AG04450 (cell line): ENCODE measurements at regions not wholly inside any gene's neighbourhood (a gene's known extent, or its start where the extent isn't known, plus 50 kb on each side); places are given as distances from the start of the nearest gene placed in this dataset.

ENCODE experiments used
- CTCF ChIA-PET: fragments of 300-600, 350-600 bp; formaldehyde crosslinking; extraction: SDS; loops from one replicate; lab custom pipeline; 2022; ENCODE audit warnings: antibody characterized with exemption, inconsistent platforms; lab: Charles Lee
- POLR2A ChIA-PET: fragments of 350-600 bp; formaldehyde crosslinking; extraction: SDS; loops from one replicate; lab custom pipeline; 2021; ENCODE audit warnings: antibody characterized with exemption, inconsistent platforms; lab: Yijun Ruan, JAX
- DNase-seq: peaks from one replicate; pipeline ENCODE4 v3.0.0-alpha.2; 2011; ENCODE audit warnings: low read depth, low spot score
- H3K27ac ChIP-seq: one replicate; pipeline ENCODE4 v1.5.1; 2012; ENCODE audit warnings: low read depth, low read length, control low read depth
- H3K27me3 ChIP-seq: one replicate; pipeline ENCODE4 v1.6.0; 2012; ENCODE audit warnings: low read length; ENCODE audit not compliant: control insufficient read depth, insufficient read depth
- H3K4me3 ChIP-seq: 2 replicates; pipeline ENCODE4 v1.5.1; 2011; ENCODE audit warnings: mild to moderate bottlenecking, low read depth, low read length, control low read depth
- H3K9me3 ChIP-seq: 2 replicates; pipeline ENCODE4 v1.5.1; 2012; ENCODE audit warnings: low read length; ENCODE audit not compliant: control insufficient read depth, insufficient read depth
- CTCF ChIP-seq: IDR thresholded peaks from 2 replicates; pipeline ENCODE4 v1.5.1; 2011; ENCODE audit warnings: low read depth, low read length, control low read depth, inconsistent platforms

- Histone ChIP-seq H3K9me3 (peaks cover 15% of the 10 kb centered on the region), H3K27ac (no peak overlapping the region), H3K4me3 (no peak overlapping the region), H3K27me3 (no peaks in the 10 kb centered on the region)
- CTCF ChIA-PET = no interaction called here
- TF ChIP-seq CTCF = no peak
- no peak for DNase-seq
- POLR2A ChIA-PET = no interaction called here
These were observed 1094.9 kb upstream of the AUTS2 start for GRCh38 chr7:68503400-68503799.

- Histone ChIP-seq H3K27ac (no peak overlapping the region), H3K9me3 (peaks cover 18% of the 10 kb centered on the region), H3K27me3 (no peaks in the 10 kb centered on the region), H3K4me3 (no peak overlapping the region)
- ChIA-PET CTCF (no interaction called here), POLR2A (no interaction called here)
- TF ChIP-seq CTCF = no peak
- DNase-seq = no peak
These were observed 1093.6 kb upstream of the AUTS2 start for GRCh38 chr7:68504716-68505115.

- TF ChIP-seq CTCF = no peak
- Histone ChIP-seq H3K27me3 (no peaks in the 10 kb centered on the region), H3K27ac (no peak overlapping the region), H3K4me3 (no peak overlapping the region), H3K9me3 (peaks cover 20% of the 10 kb centered on the region)
- DNase-seq = no peak
- CTCF ChIA-PET = no interaction called here
- POLR2A ChIA-PET = no interaction called here
These were observed 1092.6 kb upstream of the AUTS2 start for GRCh38 chr7:68505721-68506120.

DNA sequence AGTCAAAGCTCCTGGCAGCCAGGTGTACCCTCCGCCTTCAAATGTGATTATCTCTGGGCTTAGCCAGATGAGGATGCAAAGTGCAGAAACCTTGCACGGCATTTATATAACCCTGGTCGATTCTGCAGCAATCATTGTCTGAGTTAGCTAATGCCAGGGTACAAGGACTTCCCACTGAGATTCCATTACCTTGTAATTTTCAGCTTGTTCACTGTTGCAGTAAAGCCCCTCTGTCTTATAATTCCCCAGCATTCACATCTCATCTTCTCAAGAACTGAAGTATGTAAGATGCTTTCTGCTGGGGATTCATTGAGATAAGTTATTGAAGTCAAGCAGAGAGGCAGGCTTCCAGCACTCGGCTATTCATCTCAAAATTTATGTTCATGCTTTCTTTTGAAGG, 1090.6 kb upstream of the AUTS2 start:
- Histone ChIP-seq H3K4me3 (no peak overlapping the region), H3K27ac (no peak overlapping the region), H3K27me3 (no peaks in the 10 kb centered on the region), H3K9me3 (peaks cover 17% of the 10 kb centered on the region)
- no peak for TF ChIP-seq CTCF
- no peak for DNase-seq
- ChIA-PET POLR2A (no interaction called here), CTCF (no interaction called here)

GRCh38 chr7:68509054-68509453, 1089.2 kb upstream of the AUTS2 start:
- peaks cover 17% of the 10 kb centered on the region for H3K9me3 ChIP-seq
- no peak for TF ChIP-seq CTCF
- H3K4me3 ChIP-seq = no peak overlapping the region
- ChIA-PET POLR2A (interaction anchor here (0.6 kb wide), 1 partner anchor 225 kb away, joined by 11 read pairs; no protein-coding TSS in a partner anchor), CTCF (no interaction called here)
- no peak for DNase-seq
- H3K27me3 ChIP-seq = no peaks in the 10 kb centered on the region
- H3K27ac ChIP-seq = no peak overlapping the region
